Medulla oblongata (tissue), 1 donor: ENCODE measurements at regions not wholly inside any gene's neighbourhood (a gene's known extent, or its start where the extent isn't known, plus 50 kb on each side); places are given as distances from the start of the nearest gene placed in this dataset.

Source experiments
- DNase-seq: peaks from one replicate; pipeline ENCODE4 v3.0.0-alpha.2; 2015; ENCODE audit errors: extremely low spot score

- peak; percentile 79 for DNase-seq
These were observed 56.2 kb upstream of the LPP start for GRCh38 chr3:188097791-188098190.

- no peak for DNase-seq
These were observed 54.0 kb upstream of the LPP start for GRCh38 chr3:188099907-188100306.

GRCh38 chr3:188102861-188103547 is 51.0 kb upstream of the LPP start:
- DNase-seq, result no peak

- no peak for DNase-seq
These were observed 49.9 kb upstream of the LPP start for GRCh38 chr3:188104050-188104449.
